ENCODE measurements at regions not wholly inside any gene's neighbourhood (a gene's known extent, or its start where the extent isn't known, plus 50 kb on each side); places are given as distances from the start of the nearest gene placed in this dataset.

DNA sequence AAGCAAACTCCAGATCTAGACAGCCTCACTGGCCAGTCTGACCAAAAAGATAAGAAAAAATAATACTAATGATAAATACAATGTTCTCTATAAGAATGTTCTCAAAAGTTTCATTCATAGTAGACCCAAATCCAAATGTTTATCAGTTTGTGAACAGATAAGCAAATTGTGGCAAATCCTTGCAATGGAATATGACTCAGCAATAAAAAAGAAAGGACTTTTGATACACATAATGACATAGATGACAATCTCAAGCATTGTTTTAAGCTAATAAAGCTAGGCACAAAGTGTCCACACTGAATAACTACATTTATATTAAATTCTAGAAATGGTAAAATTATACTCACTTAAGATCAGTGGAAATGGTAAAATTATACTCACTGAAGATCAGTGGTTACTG is 195.4 kb upstream of the TYRP1 start:
- TF ChIP-seq, protein P1, sequence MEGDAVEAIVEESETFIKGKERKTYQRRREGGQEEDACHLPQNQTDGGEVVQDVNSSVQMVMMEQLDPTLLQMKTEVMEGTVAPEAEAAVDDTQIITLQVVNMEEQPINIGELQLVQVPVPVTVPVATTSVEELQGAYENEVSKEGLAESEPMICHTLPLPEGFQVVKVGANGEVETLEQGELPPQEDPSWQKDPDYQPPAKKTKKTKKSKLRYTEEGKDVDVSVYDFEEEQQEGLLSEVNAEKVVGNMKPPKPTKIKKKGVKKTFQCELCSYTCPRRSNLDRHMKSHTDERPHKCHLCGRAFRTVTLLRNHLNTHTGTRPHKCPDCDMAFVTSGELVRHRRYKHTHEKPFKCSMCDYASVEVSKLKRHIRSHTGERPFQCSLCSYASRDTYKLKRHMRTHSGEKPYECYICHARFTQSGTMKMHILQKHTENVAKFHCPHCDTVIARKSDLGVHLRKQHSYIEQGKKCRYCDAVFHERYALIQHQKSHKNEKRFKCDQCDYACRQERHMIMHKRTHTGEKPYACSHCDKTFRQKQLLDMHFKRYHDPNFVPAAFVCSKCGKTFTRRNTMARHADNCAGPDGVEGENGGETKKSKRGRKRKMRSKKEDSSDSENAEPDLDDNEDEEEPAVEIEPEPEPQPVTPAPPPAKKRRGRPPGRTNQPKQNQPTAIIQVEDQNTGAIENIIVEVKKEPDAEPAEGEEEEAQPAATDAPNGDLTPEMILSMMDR (IDR thresholded peaks at IDR 0.05) = no peak
- TF ChIP-seq POLR2A (IDR thresholded peaks at IDR 0.05) = no peak

Measured in heart left ventricle (tissue), 13 donors.